PC-3 (cell line): ENCODE measurements at regions not wholly inside any gene's neighbourhood (a gene's known extent, or its start where the extent isn't known, plus 50 kb on each side); places are given as distances from the start of the nearest gene placed in this dataset.
"Not testable (repeated sequence)": the region's sequence is repeated elsewhere in the genome, so short reads cannot be mapped to it uniquely, and the experiment has no call there.

Source experiments
- ATAC-seq: fragments of 200-7000 bp; cut with Tn5 transposase; 2 replicates; pipeline ENCODE4 v1.9.1; 2020; ENCODE audit warnings: mild to moderate bottlenecking, moderate library complexity
- BruUV-seq: library from RNA; stranded (reverse); fragments of 400-500 nt; replicated peaks from 2 replicates; lab custom pipeline; 2021; lab: Mats Ljungman, UMichigan
- CTCF ChIA-PET: fragments of 300-600 bp; sonication (Branson Sonifier 250); formaldehyde crosslinking; loops from one replicate; lab custom pipeline; 2022; ENCODE audit warnings: antibody characterized with exemption; lab: Charles Lee
- POLR2A ChIA-PET: fragments of 300-600 bp; sonication (Branson Sonifier 250); formaldehyde crosslinking; loops from one replicate; lab custom pipeline; 2022; ENCODE audit warnings: antibody characterized with exemption; ENCODE audit not compliant: unreplicated experiment; lab: Charles Lee
- DNase-seq: peaks from one replicate; pipeline ENCODE4 v3.0.0-alpha.2; 2015
- H2AFZ ChIP-seq: fragments of 300-600 bp; sonication (generic); 2 replicates; pipeline ENCODE4 v1.6.0; 2016; ENCODE audit warnings: antibody characterized with exemption, low read length
- H3F3A ChIP-seq: fragments of 300-600 bp; sonication (generic); one replicate; pipeline ENCODE4 v1.6.0; 2017; ENCODE audit warnings: antibody characterized with exemption, low read length, control low read depth, mild to moderate bottlenecking; ENCODE audit not compliant: unreplicated experiment
- H3K27ac ChIP-seq: fragments of 300-600 bp; sonication (generic); 2 replicates; pipeline ENCODE4 v1.5.1; 2016; ENCODE audit warnings: mild to moderate bottlenecking, low read length
- H3K27me3 ChIP-seq: fragments of 300-600 bp; sonication (generic); 2 replicates; pipeline ENCODE4 v1.6.1; 2016; ENCODE audit warnings: low read length, mixed read lengths
- H3K36me3 ChIP-seq: fragments of 300-600 bp; sonication (generic); 2 replicates; pipeline ENCODE4 v1.6.1; 2016; ENCODE audit warnings: low read depth, mixed run types, low read length, mixed read lengths
- H3K4me1 ChIP-seq: fragments of 300-600 bp; sonication (generic); 2 replicates; pipeline ENCODE4 v1.5.1; 2016; ENCODE audit warnings: low read length; ENCODE audit not compliant: insufficient read depth
- H3K4me2 ChIP-seq: fragments of 300-600 bp; sonication (generic); 2 replicates; pipeline ENCODE4 v1.6.0; 2016; ENCODE audit warnings: low read length
- H3K4me3 ChIP-seq: fragments of 300-600 bp; sonication (generic); 2 replicates; pipeline ENCODE4 v1.5.1; 2016; ENCODE audit warnings: mild to moderate bottlenecking, low read length, mixed read lengths
- H3K79me2 ChIP-seq: fragments of 300-600 bp; sonication (generic); 2 replicates; pipeline ENCODE4 v1.6.1; 2017; ENCODE audit warnings: low read length, mixed read lengths
- H3K9ac ChIP-seq: fragments of 300-600 bp; sonication (generic); 2 replicates; pipeline ENCODE4 v1.6.0; 2016; ENCODE audit warnings: mild to moderate bottlenecking, low read length
- H3K9me2 ChIP-seq: fragments of 300-600 bp; sonication (generic); replicated peaks from 2 replicates; pipeline ENCODE4 v1.6.1; 2016; ENCODE audit warnings: mixed run types, low read length, mixed read lengths
- H3K9me3 ChIP-seq: fragments of 300-600 bp; sonication (generic); 2 replicates; pipeline ENCODE4 v1.6.1; 2016; ENCODE audit warnings: low read length, mixed read lengths
- H4K20me1 ChIP-seq: fragments of 300-600 bp; sonication (generic); 2 replicates; pipeline ENCODE4 v1.6.1; 2016; ENCODE audit warnings: low read length, mixed read lengths
- EZH2 ChIP-seq: fragments of 300-600 bp; sonication (generic); IDR thresholded peaks from one replicate; pipeline ENCODE4 v1.6.1; 2017; ENCODE audit warnings: antibody characterized with exemption, mild to moderate bottlenecking, low read length; ENCODE audit not compliant: unreplicated experiment
- EZH2phosphoT487 ChIP-seq: fragments of 300-600 bp; sonication (generic); IDR thresholded peaks from 2 replicates; pipeline ENCODE4 v1.6.1; 2018; ENCODE audit warnings: mild to moderate bottlenecking, antibody characterized with exemption, low read length, borderline replicate concordance
- intact Hi-C: fragments of 100-400 bp; cut with micrococcal nuclease; formaldehyde crosslinking; loops from 2 replicates; pipeline ENCODE4 v1.9.0; 2023
- TF ChIP-seq, protein P1 (sequence below): fragments of 300-600 bp; sonication (generic); conservative IDR thresholded peaks from 2 replicates; pipeline ENCODE4 v1.5.1; 2017; ENCODE audit warnings: antibody characterized with exemption, low read depth, mild to moderate bottlenecking, low read length

DNA sequence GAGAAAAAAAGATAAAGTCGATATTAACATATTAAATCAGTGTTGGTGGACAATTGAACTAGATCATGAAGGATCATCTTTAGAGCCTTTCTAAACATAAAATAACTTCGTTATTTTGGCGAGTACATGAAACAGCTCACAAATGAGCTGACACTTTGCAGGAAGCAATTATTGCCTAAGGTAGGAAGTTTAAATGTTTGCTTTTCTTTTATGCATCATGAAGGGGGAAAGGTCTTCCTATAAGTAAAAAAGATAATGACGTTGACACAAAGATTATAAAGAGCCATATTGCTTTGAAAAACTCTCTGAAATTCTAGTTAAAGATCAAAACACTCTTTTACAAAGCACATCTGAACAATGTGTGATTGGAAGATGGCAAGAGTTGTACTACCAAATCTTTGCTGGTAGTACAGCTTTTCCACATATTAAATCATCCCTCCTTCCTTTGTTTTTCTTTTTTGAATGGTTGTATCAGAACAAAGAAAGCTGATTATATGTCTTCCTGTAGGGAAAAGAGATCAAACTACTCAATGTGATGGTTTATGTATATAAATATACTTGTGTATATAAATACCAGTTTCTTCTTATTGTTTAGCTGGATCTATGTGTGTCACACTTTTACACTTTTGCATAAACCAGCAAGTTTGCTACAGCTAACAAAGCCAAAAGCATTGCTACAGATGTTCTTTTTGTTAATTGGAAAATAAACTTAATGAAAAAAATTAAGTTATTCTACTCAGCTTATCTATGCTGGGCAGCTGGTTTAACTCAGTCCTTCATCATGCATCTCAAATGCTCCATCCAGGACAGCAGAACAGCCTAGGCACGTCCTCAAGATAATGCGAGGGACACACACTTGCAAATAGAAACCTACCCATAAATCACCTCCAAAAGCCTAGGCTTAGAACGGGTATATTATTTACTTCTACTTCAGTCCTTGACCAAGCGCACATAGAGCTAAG, 850.8 kb upstream of the ROBO1 start:
- H2AFZ ChIP-seq, result no peak overlapping the region
- ATAC-seq, result peak; percentile 53
- no peak overlapping the region for H3K27ac ChIP-seq

DNA sequence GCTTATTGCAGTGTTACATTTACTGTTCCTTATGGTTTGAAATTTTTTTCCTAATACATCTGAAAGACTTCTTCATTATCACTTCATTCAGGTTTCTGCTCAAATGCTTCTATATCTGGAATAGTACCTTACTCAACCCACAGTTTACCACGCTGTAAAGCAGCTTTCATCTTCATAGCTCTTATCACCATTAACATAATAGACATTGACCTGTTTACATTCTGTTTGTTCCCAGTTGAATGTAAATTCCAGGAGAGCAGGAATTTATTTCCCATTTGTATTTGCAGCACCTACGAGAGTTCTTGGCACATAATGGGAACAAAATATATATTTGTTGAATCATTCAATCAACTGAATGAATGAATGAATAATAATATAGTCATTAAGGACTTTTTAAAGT, 844.6 kb upstream of the ROBO1 start:
- BruUV-seq, result no TSS peak
- H3K9ac ChIP-seq, result no peak overlapping the region
- no peaks in the 10 kb centered on the region for H3K36me3 ChIP-seq
- no peak overlapping the region for H2AFZ ChIP-seq
- DNase-seq (no peak), ATAC-seq (no peak)
- no peak overlapping the region for H3K27ac ChIP-seq
- H3F3A ChIP-seq, result no peaks in the 10 kb centered on the region
- CTCF ChIA-PET, result no interaction called here
- no peaks in the 10 kb centered on the region for H3K4me1 ChIP-seq
- H4K20me1 ChIP-seq, result no peaks in the 10 kb centered on the region
- H3K9me3 ChIP-seq, result no peaks in the 10 kb centered on the region
- H3K9me2 ChIP-seq, result no peaks in the 10 kb centered on the region
- H3K4me2 ChIP-seq, result no peak overlapping the region
- H3K79me2 ChIP-seq, result no peaks in the 10 kb centered on the region
- TF ChIP-seq, protein P1, sequence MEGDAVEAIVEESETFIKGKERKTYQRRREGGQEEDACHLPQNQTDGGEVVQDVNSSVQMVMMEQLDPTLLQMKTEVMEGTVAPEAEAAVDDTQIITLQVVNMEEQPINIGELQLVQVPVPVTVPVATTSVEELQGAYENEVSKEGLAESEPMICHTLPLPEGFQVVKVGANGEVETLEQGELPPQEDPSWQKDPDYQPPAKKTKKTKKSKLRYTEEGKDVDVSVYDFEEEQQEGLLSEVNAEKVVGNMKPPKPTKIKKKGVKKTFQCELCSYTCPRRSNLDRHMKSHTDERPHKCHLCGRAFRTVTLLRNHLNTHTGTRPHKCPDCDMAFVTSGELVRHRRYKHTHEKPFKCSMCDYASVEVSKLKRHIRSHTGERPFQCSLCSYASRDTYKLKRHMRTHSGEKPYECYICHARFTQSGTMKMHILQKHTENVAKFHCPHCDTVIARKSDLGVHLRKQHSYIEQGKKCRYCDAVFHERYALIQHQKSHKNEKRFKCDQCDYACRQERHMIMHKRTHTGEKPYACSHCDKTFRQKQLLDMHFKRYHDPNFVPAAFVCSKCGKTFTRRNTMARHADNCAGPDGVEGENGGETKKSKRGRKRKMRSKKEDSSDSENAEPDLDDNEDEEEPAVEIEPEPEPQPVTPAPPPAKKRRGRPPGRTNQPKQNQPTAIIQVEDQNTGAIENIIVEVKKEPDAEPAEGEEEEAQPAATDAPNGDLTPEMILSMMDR, result no peak
- no peak for TF ChIP-seq EZH2phosphoT487
- TF ChIP-seq EZH2, result no peak
- intact Hi-C loops, result no loop called here
- H3K4me3 ChIP-seq, result no peak overlapping the region
- POLR2A ChIA-PET, result no interaction called here
- no peaks in the 10 kb centered on the region for H3K27me3 ChIP-seq

More for the DNA sequence above, 850.8 kb upstream of the ROBO1 start:
- H3K9me3 ChIP-seq, result no peaks in the 10 kb centered on the region
- TF ChIP-seq EZH2phosphoT487 (no peak), EZH2 (no peak)
- TF ChIP-seq, protein P1, result no peak
- H4K20me1 ChIP-seq, result no peaks in the 10 kb centered on the region
- no peaks in the 10 kb centered on the region for H3K79me2 ChIP-seq
- no peaks in the 10 kb centered on the region for H3K9me2 ChIP-seq
- no peaks in the 10 kb centered on the region for H3K27me3 ChIP-seq
- no peak overlapping the region for H3K9ac ChIP-seq
- POLR2A ChIA-PET, result interaction anchor here (0.5 kb wide), 1 partner anchor 975 kb away, joined by 5 read pairs; no protein-coding TSS in a partner anchor
- intact Hi-C loops, result no loop called here
- no peak for DNase-seq
- CTCF ChIA-PET, result interaction anchor here (0.5 kb wide), 1 partner anchor 24 kb away, joined by 4 read pairs; no protein-coding TSS in a partner anchor
- no peak overlapping the region for H3K4me3 ChIP-seq
- no TSS peak for BruUV-seq
- H3K4me1 ChIP-seq, result no peaks in the 10 kb centered on the region
- no peaks in the 10 kb centered on the region for H3K36me3 ChIP-seq
- no peak overlapping the region for H3K4me2 ChIP-seq
- no peaks in the 10 kb centered on the region for H3F3A ChIP-seq

DNA sequence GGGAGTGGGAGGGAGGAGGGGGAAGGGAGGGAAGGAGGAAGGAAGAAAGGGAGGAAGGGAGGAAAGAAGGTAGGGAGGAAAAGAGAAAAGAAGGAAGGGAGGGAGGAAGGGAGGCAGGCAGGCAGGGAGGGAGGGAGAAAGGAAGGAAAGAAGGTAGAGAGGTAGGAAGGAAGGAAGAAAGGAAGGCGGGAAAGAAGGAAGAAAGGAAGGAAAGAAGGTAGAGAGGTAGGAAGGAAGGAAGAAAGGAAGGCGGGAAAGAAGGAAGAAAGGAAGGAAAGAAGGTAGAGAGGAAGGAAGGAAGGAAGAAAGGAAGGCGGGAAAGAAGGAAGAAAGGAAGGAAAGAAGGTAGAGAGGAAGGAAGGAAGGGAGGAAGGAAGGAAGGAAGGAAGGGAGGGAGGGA, 840.3 kb upstream of the ROBO1 start:
- ATAC-seq, H3K9me2 ChIP-seq, H3K36me3 ChIP-seq, BruUV-seq, H3K4me2 ChIP-seq, CTCF ChIA-PET, H3F3A ChIP-seq, H3K9me3 ChIP-seq, H3K27ac ChIP-seq, H2AFZ ChIP-seq, DNase-seq, POLR2A ChIA-PET, H3K4me3 ChIP-seq, H3K9ac ChIP-seq, H3K4me1 ChIP-seq, H3K27me3 ChIP-seq, H4K20me1 ChIP-seq, H3K79me2 ChIP-seq, intact Hi-C loops: not testable (repeated sequence)
